HCT116 (cell line): ENCODE measurements at regions not wholly inside any gene's neighbourhood (a gene's known extent, or its start where the extent isn't known, plus 50 kb on each side); places are given as distances from the start of the nearest gene placed in this dataset.
"Not testable (repeated sequence)": the region's sequence is repeated elsewhere in the genome, so short reads cannot be mapped to it uniquely, and the experiment has no call there.

Experiments
- ATAC-seq: fragments of 200-7000 bp; cut with Tn5 transposase; 2 replicates; pipeline ENCODE4 v1.9.1; 2020; ENCODE audit warnings: mild to moderate bottlenecking, moderate library complexity
- BruUV-seq: library from RNA; stranded (reverse); fragments of 400-500 nt; replicated peaks from 2 replicates; lab custom pipeline; 2021; lab: Mats Ljungman, UMichigan
- CTCF ChIA-PET: fragments of 300-600 bp; sonication (Branson Sonifier 250); formaldehyde crosslinking; loops from one replicate; lab custom pipeline; 2021; ENCODE audit warnings: antibody characterized with exemption; lab: Charles Lee
- POLR2A ChIA-PET: fragments of 300-600, 350-600 bp; sonication (Branson Sonifier 250); formaldehyde crosslinking; loops from one replicate; lab custom pipeline; 2021; ENCODE audit warnings: antibody characterized with exemption; lab: Charles Lee
- RAD21 ChIA-PET, 2 experiments: fragments of 300-600 bp; sonication (Branson Sonifier 250); formaldehyde crosslinking; loops; one replicate each; lab custom pipeline; 2023; ENCODE audit warnings: low total read pairs in 2 of 2; ENCODE audit not compliant: uncharacterized antibody in 2 of 2, unreplicated experiment in 2 of 2, low non-redundant PET in 1 of 2; lab: Charles Lee
- DNase-seq: peaks from one replicate; pipeline ENCODE4 v3.0.0-alpha.2; 2010; ENCODE audit warnings: low read depth, low spot score
- H2AFZ ChIP-seq: fragments of 200-600 bp; shearing (Covaris generic), sonication (generic); 2 replicates; pipeline ENCODE4 v1.6.1; 2017; ENCODE audit warnings: low read depth, mixed run types, mixed read lengths, antibody characterized with exemption, low read length; ENCODE audit not compliant: poor library complexity, severe bottlenecking
- H3K27ac ChIP-seq: 2 replicates; pipeline ENCODE4 v1.5.1; 2012; ENCODE audit warnings: low read depth, low read length
- H3K27me3 ChIP-seq: fragments of 200-600 bp; sonication (generic); 2 replicates; pipeline ENCODE4 v1.6.1; 2016; ENCODE audit warnings: mixed run types, low read length, mixed read lengths; ENCODE audit not compliant: insufficient read depth
- H3K36me3 ChIP-seq, 2 experiments: fragments of 200-500 bp in 1 of 2; fragments of 200-600 bp in 1 of 2; sonication (Bioruptor generic) in 1 of 2; sonication (generic) in 1 of 2; 2 replicates each; pipeline versions ENCODE4 v1.5.1 to v1.6.1; 2014 to 2016; ENCODE audit warnings: low read length in 2 of 2, inconsistent platforms in 1 of 2, mixed read lengths in 1 of 2, mixed run types in 1 of 2; ENCODE audit not compliant: insufficient read depth in 2 of 2, control insufficient read depth in 1 of 2
- H3K4me1 ChIP-seq, 2 experiments: fragments of 200-600 bp in 1 of 2; sonication (generic) in 1 of 2; 2 replicates each; pipeline versions ENCODE4 v1.5.1 to v1.6.1; 2012 to 2017; ENCODE audit warnings: low read length in 2 of 2, inconsistent platforms in 1 of 2, mild to moderate bottlenecking in 1 of 2, mixed read lengths in 1 of 2, mixed run types in 1 of 2, moderate library complexity in 1 of 2; ENCODE audit not compliant: insufficient read depth in 2 of 2, control insufficient read depth in 1 of 2
- H3K4me2 ChIP-seq: fragments of 200-600 bp; sonication (generic); 2 replicates; pipeline ENCODE4 v1.6.1; 2017; ENCODE audit warnings: mixed run types, low read length, mixed read lengths
- H3K4me3 ChIP-seq, 2 experiments: fragments of 200-600 bp in 1 of 2; sonication (generic) in 1 of 2; replicated peaks in 1 of 2; 2 replicates each; pipeline ENCODE4 v1.5.1; 2011 to 2016; ENCODE audit warnings: low read length in 2 of 2, control low read depth in 1 of 2, low read depth in 1 of 2, mild to moderate bottlenecking in 1 of 2, mixed read lengths in 1 of 2, mixed run types in 1 of 2
- H3K79me2 ChIP-seq: fragments of 200-600 bp; sonication (generic); 2 replicates; pipeline ENCODE4 v1.6.1; 2017; ENCODE audit warnings: mild to moderate bottlenecking, mixed run types, low read length, moderate library complexity, mixed read lengths; ENCODE audit not compliant: insufficient read depth
- H3K9ac ChIP-seq: fragments of 200-600 bp; sonication (generic); 2 replicates; pipeline ENCODE4 v1.6.1; 2016; ENCODE audit warnings: low read length, mixed read lengths
- H3K9me2 ChIP-seq: fragments of 200-600 bp; sonication (generic), shearing (Covaris generic); 2 replicates; pipeline ENCODE4 v1.6.1; 2017; ENCODE audit warnings: mixed run types, mild to moderate bottlenecking, moderate library complexity; ENCODE audit not compliant: insufficient read depth
- H3K9me3 ChIP-seq, 2 experiments: fragments of 200-500 bp in 1 of 2; fragments of 200-600 bp in 1 of 2; sonication (Bioruptor generic) in 1 of 2; sonication (generic) in 1 of 2; 2 replicates each; pipeline ENCODE4 v1.6.1; 2014 to 2017; ENCODE audit warnings: low read length in 2 of 2, mixed read lengths in 2 of 2, inconsistent platforms in 1 of 2, low read depth in 1 of 2, mild to moderate bottlenecking in 1 of 2, mixed run types in 1 of 2, moderate library complexity in 1 of 2; ENCODE audit not compliant: control insufficient read depth in 1 of 2, insufficient read depth in 1 of 2
- H4K20me1 ChIP-seq: fragments of 200-600 bp; sonication (generic), shearing (Covaris generic); 2 replicates; pipeline ENCODE4 v1.6.1; 2017; ENCODE audit warnings: mixed run types, mild to moderate bottlenecking, moderate library complexity; ENCODE audit not compliant: insufficient read depth
- JUND ChIP-seq: IDR thresholded peaks from 2 replicates; pipeline ENCODE4 v1.6.1; 2012
- POLR2AphosphoS5 ChIP-seq: IDR thresholded peaks from 2 replicates; pipeline ENCODE4 v1.6.1; 2011; ENCODE audit warnings: mild to moderate bottlenecking, low read depth, low read length, moderate library complexity
- RAD21 ChIP-seq: IDR thresholded peaks from 2 replicates; pipeline ENCODE4 v1.6.1; 2012; ENCODE audit warnings: low read depth, mild to moderate bottlenecking
- SP1 ChIP-seq: IDR thresholded peaks from 2 replicates; pipeline ENCODE4 v1.6.1; 2012; ENCODE audit warnings: low read depth
- TCF7L2 ChIP-seq: IDR thresholded peaks from 2 replicates; pipeline ENCODE4 v1.7.0; 2011; ENCODE audit warnings: borderline replicate concordance, inconsistent platforms; ENCODE audit not compliant: insufficient read depth, insufficient read length; ENCODE audit errors: extremely low read depth
- ZFX ChIP-seq: fragments of 450-650 bp; IDR thresholded peaks from 2 replicates; pipeline ENCODE4 v1.6.1; 2017
- ZNF274 ChIP-seq: fragments of 200-500 bp; sonication (Bioruptor generic); IDR thresholded peaks from 2 replicates; pipeline ENCODE4 v1.6.1; 2014; ENCODE audit warnings: mild to moderate bottlenecking, low read depth, low read length, inconsistent platforms
- intact Hi-C: fragments of 100-400 bp; cut with micrococcal nuclease; formaldehyde crosslinking; loops from 2 replicates; pipeline ENCODE4 v1.10.0; 2022
- TF ChIP-seq, protein P1 (sequence below), 3 experiments: fragments of 200-600 bp in 1 of 3; sonication (generic) in 1 of 3; IDR thresholded peaks in 2 of 3; conservative IDR thresholded peaks in 1 of 3; 2 replicates each; pipeline ENCODE4 v1.5.1; 2012 to 2017; ENCODE audit warnings: low read depth in 2 of 3, low read length in 2 of 3, antibody characterized with exemption in 1 of 3, borderline replicate concordance in 1 of 3, control low read depth in 1 of 3, mild to moderate bottlenecking in 1 of 3, mixed read lengths in 1 of 3, mixed run types in 1 of 3, moderate library complexity in 1 of 3; ENCODE audit not compliant: insufficient read depth in 1 of 3
- TF ChIP-seq, protein P2 (sequence below): IDR thresholded peaks from 2 replicates; pipeline ENCODE4 v1.6.1; 2012

- H3K4me1 ChIP-seq, BruUV-seq, H3K9me2 ChIP-seq, RAD21 ChIA-PET, H3K27ac ChIP-seq, ATAC-seq, CTCF ChIA-PET, intact Hi-C loops, DNase-seq, POLR2A ChIA-PET, H4K20me1 ChIP-seq, H3K9ac ChIP-seq, H3K4me2 ChIP-seq, H3K9me3 ChIP-seq, H3K79me2 ChIP-seq, H3K4me3 ChIP-seq, H3K27me3 ChIP-seq, H2AFZ ChIP-seq, H3K36me3 ChIP-seq: not testable (repeated sequence)
These were observed 125.5 kb downstream of the FAM170A start for GRCh38 chr5:119754825-119755224.

- Histone ChIP-seq H3K9ac (no peak overlapping the region), H2AFZ (no peak overlapping the region), H4K20me1 (no peaks in the 10 kb centered on the region), H3K9me3 (no peaks in the 10 kb centered on the region), H3K27me3 (no peaks in the 10 kb centered on the region), H3K4me3 (no peak overlapping the region), H3K9me2 (no peaks in the 10 kb centered on the region), H3K4me1 (no peaks in the 10 kb centered on the region), H3K36me3 (no peaks in the 10 kb centered on the region), H3K4me2 (no peak overlapping the region), H3K27ac (no peak overlapping the region), H3K79me2 (no peaks in the 10 kb centered on the region)
- intact Hi-C loops = no loop called here
- POLR2A ChIA-PET = no interaction called here
- CTCF ChIA-PET = no interaction called here
- RAD21 ChIA-PET = no interaction called here
- no peak for ATAC-seq
- DNase-seq = no peak
- TF ChIP-seq JUND (no peak), SP1 (no peak), RAD21 (no peak), TCF7L2 (no peak), POLR2AphosphoS5 (no peak), ZFX (no peak), ZNF274 (no peak)
- TF ChIP-seq, protein P1, sequence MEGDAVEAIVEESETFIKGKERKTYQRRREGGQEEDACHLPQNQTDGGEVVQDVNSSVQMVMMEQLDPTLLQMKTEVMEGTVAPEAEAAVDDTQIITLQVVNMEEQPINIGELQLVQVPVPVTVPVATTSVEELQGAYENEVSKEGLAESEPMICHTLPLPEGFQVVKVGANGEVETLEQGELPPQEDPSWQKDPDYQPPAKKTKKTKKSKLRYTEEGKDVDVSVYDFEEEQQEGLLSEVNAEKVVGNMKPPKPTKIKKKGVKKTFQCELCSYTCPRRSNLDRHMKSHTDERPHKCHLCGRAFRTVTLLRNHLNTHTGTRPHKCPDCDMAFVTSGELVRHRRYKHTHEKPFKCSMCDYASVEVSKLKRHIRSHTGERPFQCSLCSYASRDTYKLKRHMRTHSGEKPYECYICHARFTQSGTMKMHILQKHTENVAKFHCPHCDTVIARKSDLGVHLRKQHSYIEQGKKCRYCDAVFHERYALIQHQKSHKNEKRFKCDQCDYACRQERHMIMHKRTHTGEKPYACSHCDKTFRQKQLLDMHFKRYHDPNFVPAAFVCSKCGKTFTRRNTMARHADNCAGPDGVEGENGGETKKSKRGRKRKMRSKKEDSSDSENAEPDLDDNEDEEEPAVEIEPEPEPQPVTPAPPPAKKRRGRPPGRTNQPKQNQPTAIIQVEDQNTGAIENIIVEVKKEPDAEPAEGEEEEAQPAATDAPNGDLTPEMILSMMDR (IDR thresholded peaks at IDR 0.05 in 2 of 3, conservative IDR thresholded peaks at IDR 0.05 in 1 of 3; ENCODE audit: borderline replicate concordance in 1 of 3, insufficient read depth in 1 of 3, low read depth in 2 of 3, low read length in 2 of 3) = no peak
- TF ChIP-seq, protein P2, sequence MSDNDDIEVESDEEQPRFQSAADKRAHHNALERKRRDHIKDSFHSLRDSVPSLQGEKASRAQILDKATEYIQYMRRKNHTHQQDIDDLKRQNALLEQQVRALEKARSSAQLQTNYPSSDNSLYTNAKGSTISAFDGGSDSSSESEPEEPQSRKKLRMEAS = no peak
- BruUV-seq = no TSS peak
These were observed 127.9 kb downstream of the FAM170A start for GRCh38 chr5:119757276-119757675.
